ENCODE measurements at regions not wholly inside any gene's neighbourhood (a gene's known extent, or its start where the extent isn't known, plus 50 kb on each side); places are given as distances from the start of the nearest gene placed in this dataset.

- TF ChIP-seq POLR2A (IDR thresholded peaks at IDR 0.05) (no peak), CTCF (IDR thresholded peaks at IDR 0.05) (no peak), EP300 (IDR thresholded peaks at IDR 0.05) (no peak)
Observed at GRCh38 chr2:19247186-19247585, 111.2 kb downstream of the OSR1 start.
